Spinal cord (tissue), 9 donors: ENCODE measurements at regions not wholly inside any gene's neighbourhood (a gene's known extent, or its start where the extent isn't known, plus 50 kb on each side); places are given as distances from the start of the nearest gene placed in this dataset.

Source experiments
- DNase-seq, 6 donors: peaks; one replicate each; pipeline versions ENCODE4 v3.0.0 to v3.0.0-alpha.2; 2013 to 2015; ENCODE audit warnings: low spot score in 6 of 6, low read depth in 4 of 6
- H3K27ac ChIP-seq: one replicate; pipeline ENCODE4 v1.5.1; 2013; ENCODE audit warnings: low read depth, low read length, control low read depth
- H3K27me3 ChIP-seq: one replicate; pipeline ENCODE4 v1.6.1; 2013; ENCODE audit warnings: low read length; ENCODE audit not compliant: control insufficient read depth, insufficient read depth
- H3K36me3 ChIP-seq: one replicate; pipeline ENCODE4 v1.6.1; 2013; ENCODE audit warnings: low read length; ENCODE audit not compliant: control insufficient read depth, insufficient read depth
- H3K4me1 ChIP-seq: one replicate; pipeline ENCODE4 v1.6.1; 2013; ENCODE audit warnings: low read length; ENCODE audit not compliant: control insufficient read depth, insufficient read depth
- H3K4me3 ChIP-seq: one replicate; pipeline ENCODE4 v1.5.1; 2013; ENCODE audit warnings: low read depth, low read length, control low read depth
- H3K9me3 ChIP-seq: one replicate; pipeline ENCODE4 v1.6.1; 2013; ENCODE audit warnings: low read length; ENCODE audit not compliant: control insufficient read depth, insufficient read depth
- WGBS: methylation state at CpG from one replicate; pipeline ENCODE4 v1.1.5; 2013; ENCODE audit warnings: missing lambda C conversion rate; ENCODE audit not compliant: insufficient coverage; 5-methylcytosine and 5-hydroxymethylcytosine counted together
- donor health status: healthy.

DNA sequence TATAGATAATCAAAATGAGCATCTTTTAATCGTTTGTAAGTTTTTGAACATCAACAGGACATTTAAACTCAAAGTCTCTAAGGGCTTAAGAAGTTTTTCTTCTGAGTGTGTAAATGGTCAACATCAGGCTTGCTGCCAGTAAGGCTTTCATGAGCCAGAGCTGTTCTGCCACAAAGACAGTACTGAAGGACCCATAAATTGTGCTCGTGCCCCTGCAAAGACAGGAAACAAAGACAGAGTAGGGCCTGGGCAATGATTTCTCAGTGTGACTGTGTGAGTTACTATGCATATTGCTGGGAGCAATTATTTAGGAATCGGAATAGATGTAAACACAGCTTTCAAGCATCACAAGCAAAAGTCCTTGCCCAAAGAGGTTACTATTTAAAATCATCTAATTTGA, 300.0 kb downstream of the IDS start:
- Histone ChIP-seq H3K4me1 (no peaks in the 10 kb centered on the region), H3K36me3 (no peaks in the 10 kb centered on the region), H3K4me3 (no peak overlapping the region), H3K27me3 (no peaks in the 10 kb centered on the region), H3K27ac (no peak overlapping the region), H3K9me3 (no peaks in the 10 kb centered on the region)
- DNase-seq = peak in 4 of 6 donors; percentile 19 to 52 (median 36)
- 22% methylated on average over 1 of the region's 3 CpGs for WGBS

DNA sequence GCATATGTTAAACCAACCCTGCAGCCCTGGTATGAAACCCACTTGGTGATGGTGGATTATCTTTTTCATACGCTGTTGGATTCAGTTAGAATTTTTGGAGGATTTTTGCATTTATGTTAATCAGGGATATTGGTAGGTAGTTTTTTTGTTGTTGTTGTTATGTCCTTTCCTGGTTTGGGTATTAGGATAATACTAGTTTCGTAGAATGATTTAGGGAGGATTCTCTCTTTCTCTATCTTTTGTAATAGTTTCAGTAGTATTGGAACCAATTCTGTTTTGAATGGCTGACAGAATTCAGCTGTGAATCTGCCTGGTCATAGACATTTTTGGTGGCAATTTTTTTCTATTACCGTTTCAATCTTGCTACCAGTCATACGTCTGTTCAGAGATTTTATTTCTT, 305.4 kb downstream of the IDS start:
- no peak overlapping the region for H3K27ac ChIP-seq
- no peaks in the 10 kb centered on the region for H3K9me3 ChIP-seq
- DNase-seq = no peak
- H3K36me3 ChIP-seq = no peaks in the 10 kb centered on the region
- no peaks in the 10 kb centered on the region for H3K4me1 ChIP-seq
- H3K27me3 ChIP-seq = no peaks in the 10 kb centered on the region
- H3K4me3 ChIP-seq = no peak overlapping the region
- 86% methylated on average over 1 of the region's 4 CpGs for WGBS

DNA sequence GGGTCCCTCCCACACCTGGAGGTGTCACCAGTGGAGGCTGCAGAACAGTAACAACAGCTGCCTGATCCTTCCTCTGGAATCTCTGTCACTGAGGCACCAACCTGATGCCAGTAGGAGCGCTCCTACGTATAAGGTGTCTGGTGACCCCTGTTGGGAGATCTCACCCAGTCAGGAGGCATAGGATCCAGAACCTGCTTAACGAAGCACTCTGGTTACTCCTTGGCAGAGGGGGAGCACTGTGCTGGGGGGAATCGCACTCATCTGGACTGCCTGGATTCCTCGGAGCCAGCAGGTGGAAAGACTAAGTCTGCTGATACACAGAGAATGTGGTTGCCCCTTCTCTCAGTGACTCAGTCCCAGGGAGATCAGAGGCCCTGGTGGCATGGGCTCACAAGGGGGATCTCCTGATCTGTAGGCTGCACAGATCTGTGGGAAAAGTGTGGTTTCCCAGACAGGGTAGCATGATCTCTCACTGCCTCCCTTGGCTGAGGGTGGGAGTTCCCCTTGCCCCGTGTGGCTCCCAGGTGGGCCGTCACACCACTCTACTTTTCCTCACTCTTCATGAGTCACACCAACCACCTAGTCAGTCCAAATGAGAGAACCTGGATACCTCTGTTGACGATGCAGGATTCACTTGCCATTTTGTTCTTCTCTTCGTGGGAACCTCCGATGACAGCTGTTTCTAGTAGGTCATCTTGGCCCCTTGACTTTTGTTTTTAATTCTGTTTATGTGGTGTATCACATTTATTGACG, 305.9 kb downstream of the IDS start:
- 81% methylated on average over 8 of the region's 11 CpGs for WGBS
- Histone ChIP-seq H3K27me3 (no peaks in the 10 kb centered on the region), H3K4me3 (no peak overlapping the region), H3K4me1 (no peaks in the 10 kb centered on the region), H3K36me3 (no peaks in the 10 kb centered on the region), H3K9me3 (no peaks in the 10 kb centered on the region), H3K27ac (no peak overlapping the region)
- DNase-seq = no peak

DNA sequence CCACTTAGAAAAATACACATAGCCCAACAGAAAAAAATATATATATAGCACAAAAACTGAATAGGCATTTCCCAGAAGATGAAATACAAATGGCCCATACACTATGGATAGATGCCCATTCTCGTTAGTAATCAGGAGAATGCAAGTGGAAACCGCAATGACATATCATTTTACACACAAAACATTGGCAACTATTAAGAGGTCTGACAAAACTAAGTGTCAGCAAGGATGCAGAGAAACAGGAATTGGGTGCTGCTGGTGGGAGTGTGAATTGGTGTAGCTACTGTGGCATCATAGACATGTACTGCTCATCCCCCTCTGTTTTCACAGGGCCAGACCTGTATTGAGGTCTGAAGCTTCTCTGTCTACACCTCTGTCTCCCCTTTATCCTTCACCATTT, 320.0 kb downstream of the IDS start:
- no CpG with 5 or more reads among the region's 2 CpGs for WGBS

DNA sequence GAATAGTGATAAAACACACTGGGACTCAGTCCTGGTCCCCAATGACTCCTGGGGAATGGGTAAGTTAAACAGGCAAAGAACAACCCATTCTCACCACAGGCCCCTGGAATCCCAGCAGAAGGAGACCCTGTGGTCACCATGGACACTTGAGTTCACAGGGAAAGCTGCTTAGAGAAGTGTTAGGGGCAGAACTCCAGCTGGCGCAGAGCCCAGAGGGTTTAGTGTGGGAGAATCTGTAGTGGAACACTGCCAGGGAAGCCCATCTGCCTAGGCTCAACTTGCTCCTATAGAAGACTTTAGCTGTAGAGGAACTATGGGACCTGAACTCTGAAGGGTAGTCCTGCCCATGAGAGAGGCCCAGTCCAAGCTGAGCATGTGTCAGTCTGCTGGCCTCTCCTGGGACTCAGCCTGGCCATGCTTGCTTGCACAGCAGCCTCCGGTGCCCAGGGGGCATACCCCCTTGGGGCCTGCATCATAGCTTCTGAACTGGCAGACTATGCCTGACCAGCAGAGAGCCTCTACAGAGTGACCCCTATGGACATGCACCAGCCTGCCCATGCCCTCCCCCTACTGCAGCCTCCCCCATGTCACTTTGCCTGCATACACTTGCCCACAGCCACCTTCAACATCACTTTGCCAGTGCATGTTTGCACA, 343.5 kb downstream of the IDS start:
- Histone ChIP-seq H3K36me3 (no peaks in the 10 kb centered on the region), H3K27me3 (no peaks in the 10 kb centered on the region), H3K9me3 (peaks cover 3% of the 10 kb centered on the region), H3K4me1 (no peaks in the 10 kb centered on the region), H3K4me3 (no peak overlapping the region), H3K27ac (no peak overlapping the region)
- 93% methylated on average over 2 of the region's 2 CpGs for WGBS
- DNase-seq = peak in 2 of 6 donors; percentile 4 to 39

More for the DNA sequence above, 320.0 kb downstream of the IDS start:
- Histone ChIP-seq H3K4me1 (no peaks in the 10 kb centered on the region), H3K27me3 (no peaks in the 10 kb centered on the region), H3K36me3 (no peaks in the 10 kb centered on the region), H3K27ac (no peak overlapping the region), H3K4me3 (no peak overlapping the region), H3K9me3 (no peaks in the 10 kb centered on the region)
- no peak for DNase-seq

DNA sequence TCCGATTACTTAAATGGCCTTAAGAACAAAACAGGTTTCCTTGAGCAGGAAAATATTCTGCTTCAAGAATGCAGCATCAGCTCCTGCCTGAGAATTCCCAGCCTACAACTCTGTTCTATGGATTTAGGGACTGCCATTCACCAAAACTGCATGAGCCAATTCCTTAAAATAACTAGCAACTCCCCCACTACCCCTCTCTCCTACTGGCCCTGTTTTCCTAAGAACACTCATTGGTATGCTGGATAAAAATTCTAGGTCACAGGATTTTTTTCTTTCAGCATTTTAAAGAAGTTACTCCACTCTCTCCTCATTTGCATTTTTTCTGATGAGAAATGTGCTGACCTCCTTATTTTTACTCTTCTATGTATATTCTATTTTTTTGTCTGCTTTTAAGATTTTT, 347.1 kb downstream of the IDS start:
- Histone ChIP-seq H3K36me3 (no peaks in the 10 kb centered on the region), H3K9me3 (no peaks in the 10 kb centered on the region), H3K27ac (no peak overlapping the region), H3K27me3 (no peaks in the 10 kb centered on the region), H3K4me3 (no peak overlapping the region), H3K4me1 (no peaks in the 10 kb centered on the region)
- WGBS = 67% methylated on average over 1 of the region's 1 CpG
- peak in 1 of 6 donors; percentile 15 for DNase-seq

DNA sequence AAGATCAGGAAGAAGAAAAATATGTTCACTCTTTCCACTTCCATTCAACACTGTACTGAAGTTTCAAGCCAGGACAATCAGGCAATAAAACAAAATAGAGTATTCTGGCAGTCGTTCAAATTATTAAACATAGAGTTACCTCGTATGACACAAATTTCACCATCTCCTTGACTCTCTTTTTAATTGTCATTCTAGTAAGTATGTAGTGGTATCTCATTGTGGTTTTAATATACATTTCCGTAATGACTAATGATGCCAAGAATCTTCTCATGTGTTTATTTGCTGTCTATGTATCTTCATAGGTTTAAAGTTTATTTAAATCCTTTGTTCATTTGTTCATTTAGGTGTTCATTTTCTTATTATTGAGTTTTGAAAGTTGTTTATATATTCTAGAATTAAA, 352.2 kb downstream of the IDS start:
- H3K27me3 ChIP-seq = no peaks in the 10 kb centered on the region
- no peaks in the 10 kb centered on the region for H3K36me3 ChIP-seq
- H3K4me3 ChIP-seq = no peak overlapping the region
- WGBS = no CpG with 5 or more reads among the region's 3 CpGs
- H3K27ac ChIP-seq = no peak overlapping the region
- no peak for DNase-seq
- no peaks in the 10 kb centered on the region for H3K9me3 ChIP-seq
- H3K4me1 ChIP-seq = no peaks in the 10 kb centered on the region

DNA sequence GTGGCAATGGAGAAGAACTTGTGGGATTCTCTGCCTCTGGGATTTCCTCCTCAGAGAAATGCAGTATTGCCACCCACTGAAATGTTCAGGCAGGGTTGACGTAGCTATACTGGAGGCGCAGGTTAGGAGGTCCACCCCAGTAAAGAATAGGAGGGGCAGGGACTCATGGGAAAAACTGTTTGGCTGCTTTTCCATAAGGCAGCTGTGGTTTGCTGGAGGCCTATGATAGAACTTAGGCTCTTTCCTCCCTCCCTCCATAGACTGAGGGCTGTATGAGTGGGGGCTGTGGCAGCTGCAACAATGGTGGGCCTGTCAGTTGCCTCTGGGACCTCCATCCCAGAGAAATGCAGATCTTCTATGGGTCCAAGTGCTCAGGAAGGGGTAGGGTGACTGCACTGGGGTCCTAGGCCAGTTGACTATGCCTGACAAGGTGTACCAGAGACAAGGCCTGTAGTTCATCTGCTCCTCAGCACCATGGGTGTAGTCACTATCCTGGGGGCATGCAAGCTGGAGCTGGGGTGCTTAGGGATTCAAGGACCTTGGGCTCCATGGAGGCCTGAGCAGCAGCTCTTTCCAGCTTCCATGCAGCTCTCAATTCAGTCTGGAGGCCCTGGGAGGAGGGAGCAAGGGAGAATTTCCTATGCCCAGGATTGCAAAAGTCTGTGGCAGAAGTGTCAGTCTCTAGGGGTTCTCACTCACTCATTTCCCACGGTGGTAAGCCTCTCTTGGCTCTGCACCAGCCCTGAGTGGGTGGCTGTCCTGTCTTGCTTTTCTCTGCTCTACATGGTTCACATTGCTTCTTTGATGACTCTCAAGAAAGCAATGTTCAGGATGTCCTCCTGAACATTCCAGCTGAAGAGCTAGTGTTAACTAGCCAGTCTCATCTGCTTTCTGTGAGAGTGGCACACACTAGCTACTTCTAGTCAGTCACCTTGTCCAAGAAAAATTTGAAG, 353.0 kb downstream of the IDS start:
- Histone ChIP-seq H3K36me3 (no peaks in the 10 kb centered on the region), H3K27me3 (no peaks in the 10 kb centered on the region), H3K9me3 (no peaks in the 10 kb centered on the region), H3K27ac (no peak overlapping the region), H3K4me3 (no peak overlapping the region), H3K4me1 (no peaks in the 10 kb centered on the region)
- WGBS = 39% methylated on average over 2 of the region's 3 CpGs
- DNase-seq = no peak

DNA sequence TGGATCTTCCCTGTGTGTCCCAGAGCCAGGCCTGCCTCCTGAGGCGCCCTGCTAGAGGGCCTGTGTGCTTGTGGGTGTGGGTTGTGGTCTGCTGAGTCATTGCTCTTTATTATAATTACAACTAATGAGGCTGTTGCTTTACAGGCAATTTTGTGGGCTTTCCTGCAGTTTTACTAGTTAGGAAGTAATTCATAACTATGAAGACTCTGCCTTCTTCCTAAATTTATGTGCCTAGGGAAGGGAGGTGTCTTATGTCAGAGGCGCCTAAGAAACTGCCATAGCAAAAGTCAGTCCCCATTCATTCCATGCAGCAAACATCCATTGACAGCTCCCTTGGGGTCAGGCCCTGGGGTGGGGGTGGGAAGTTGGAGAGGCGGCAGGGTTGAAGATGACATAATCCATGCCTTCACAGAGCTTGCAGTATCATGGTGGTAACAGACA, 359.2 kb downstream of the IDS start:
- Histone ChIP-seq H3K36me3 (no peaks in the 10 kb centered on the region), H3K9me3 (no peaks in the 10 kb centered on the region), H3K27me3 (no peaks in the 10 kb centered on the region), H3K4me1 (no peaks in the 10 kb centered on the region), H3K4me3 (no peak overlapping the region), H3K27ac (no peak overlapping the region)
- no peak for DNase-seq
- 40% methylated on average over 1 of the region's 3 CpGs for WGBS
